HL-60 (cell line): ENCODE measurements at regions not wholly inside any gene's neighbourhood (a gene's known extent, or its start where the extent isn't known, plus 50 kb on each side); places are given as distances from the start of the nearest gene placed in this dataset.
"Not testable (repeated sequence)": the region's sequence is repeated elsewhere in the genome, so short reads cannot be mapped to it uniquely, and the experiment has no call there.

Source experiments
- DNase-seq, 2 experiments: peaks; one replicate each; pipeline ENCODE4 v3.0.0-alpha.2; 2010 to 2020; ENCODE audit warnings: low read depth in 1 of 2, low spot score in 1 of 2
- H3K27ac ChIP-seq: fragments of 250-450 bp; sonication (Bioruptor Pico); replicated peaks from 2 replicates; pipeline ENCODE4 v1.5.1; 2020; ENCODE audit warnings: mild to moderate bottlenecking, moderate library complexity
- H3K27me3 ChIP-seq: fragments of 250-450 bp; sonication (Bioruptor Pico); 2 replicates; pipeline ENCODE4 v1.5.1; 2021; ENCODE audit warnings: mild to moderate bottlenecking, moderate library complexity; ENCODE audit not compliant: insufficient read depth, poor library complexity, severe bottlenecking
- H3K4me3 ChIP-seq: replicated peaks from 2 replicates; pipeline ENCODE4 v1.5.1; 2011; ENCODE audit warnings: mild to moderate bottlenecking, control low read depth, low read length; ENCODE audit not compliant: insufficient read depth
- GABPA ChIP-seq: IDR thresholded peaks from 2 replicates; pipeline ENCODE4 v1.6.1; 2012; ENCODE audit warnings: low read depth
- POLR2AphosphoS5 ChIP-seq: IDR thresholded peaks from 2 replicates; pipeline ENCODE4 v1.6.1; 2012; ENCODE audit warnings: low read depth
- SPI1 ChIP-seq: IDR thresholded peaks from 2 replicates; pipeline ENCODE4 v1.6.1; 2012; ENCODE audit warnings: low read depth, mild to moderate bottlenecking, borderline replicate concordance
- TF ChIP-seq, protein P1 (sequence below): IDR thresholded peaks from 2 replicates; pipeline ENCODE4 v1.6.1; 2012; ENCODE audit warnings: low read depth; ENCODE audit not compliant: insufficient replicate concordance
- TF ChIP-seq, protein P2 (sequence below): IDR thresholded peaks from one replicate; pipeline ENCODE4 v1.5.1; 2011; ENCODE audit warnings: low read length, control low read depth, inconsistent platforms; ENCODE audit not compliant: insufficient read depth

DNA sequence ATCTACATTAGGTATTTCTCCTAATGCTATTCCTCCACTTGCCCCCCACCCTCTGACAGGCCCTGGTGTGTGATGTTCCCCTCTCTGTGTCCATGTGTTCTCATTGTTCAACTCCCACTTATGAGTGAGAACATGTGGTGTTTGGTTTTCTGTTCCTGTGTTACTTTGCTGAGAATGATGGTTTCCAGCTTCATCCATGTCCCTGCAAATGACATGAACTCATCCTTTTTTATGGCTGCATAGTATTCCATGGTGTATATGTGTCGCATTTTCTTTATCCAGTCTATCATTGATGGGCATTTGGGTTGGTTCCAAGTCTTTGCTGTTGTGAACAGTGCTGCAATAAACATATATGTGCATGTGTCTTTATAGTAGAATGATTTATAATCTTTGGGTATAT, 50.6 kb upstream of the GRHL3 start:
- DNase-seq, H3K27me3 ChIP-seq, H3K27ac ChIP-seq, H3K4me3 ChIP-seq: not testable (repeated sequence)

DNA sequence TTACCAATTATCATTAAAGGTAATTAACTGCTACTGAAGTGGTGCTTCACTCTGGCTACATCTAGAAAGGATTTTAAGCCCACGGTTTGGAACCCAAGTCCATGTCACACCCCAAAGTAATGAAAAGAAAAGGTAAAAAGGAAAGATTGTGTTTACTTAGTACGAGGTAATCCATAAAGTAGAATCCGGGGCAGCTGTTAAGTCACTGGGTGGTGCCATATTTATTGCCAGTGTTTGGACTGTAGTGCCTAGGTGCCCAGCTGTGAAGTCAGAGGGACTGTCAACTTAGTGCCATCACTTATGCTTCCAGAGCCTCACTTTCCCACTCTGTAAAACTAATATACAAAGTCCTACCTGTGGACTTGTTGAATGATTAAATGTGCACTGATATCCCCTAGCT, 52.2 kb upstream of the GRHL3 start:
- no peak for DNase-seq
- Histone ChIP-seq H3K4me3 (no peak overlapping the region), H3K27me3 (no peaks in the 10 kb centered on the region), H3K27ac (no peak overlapping the region)
- TF ChIP-seq, protein P1, sequence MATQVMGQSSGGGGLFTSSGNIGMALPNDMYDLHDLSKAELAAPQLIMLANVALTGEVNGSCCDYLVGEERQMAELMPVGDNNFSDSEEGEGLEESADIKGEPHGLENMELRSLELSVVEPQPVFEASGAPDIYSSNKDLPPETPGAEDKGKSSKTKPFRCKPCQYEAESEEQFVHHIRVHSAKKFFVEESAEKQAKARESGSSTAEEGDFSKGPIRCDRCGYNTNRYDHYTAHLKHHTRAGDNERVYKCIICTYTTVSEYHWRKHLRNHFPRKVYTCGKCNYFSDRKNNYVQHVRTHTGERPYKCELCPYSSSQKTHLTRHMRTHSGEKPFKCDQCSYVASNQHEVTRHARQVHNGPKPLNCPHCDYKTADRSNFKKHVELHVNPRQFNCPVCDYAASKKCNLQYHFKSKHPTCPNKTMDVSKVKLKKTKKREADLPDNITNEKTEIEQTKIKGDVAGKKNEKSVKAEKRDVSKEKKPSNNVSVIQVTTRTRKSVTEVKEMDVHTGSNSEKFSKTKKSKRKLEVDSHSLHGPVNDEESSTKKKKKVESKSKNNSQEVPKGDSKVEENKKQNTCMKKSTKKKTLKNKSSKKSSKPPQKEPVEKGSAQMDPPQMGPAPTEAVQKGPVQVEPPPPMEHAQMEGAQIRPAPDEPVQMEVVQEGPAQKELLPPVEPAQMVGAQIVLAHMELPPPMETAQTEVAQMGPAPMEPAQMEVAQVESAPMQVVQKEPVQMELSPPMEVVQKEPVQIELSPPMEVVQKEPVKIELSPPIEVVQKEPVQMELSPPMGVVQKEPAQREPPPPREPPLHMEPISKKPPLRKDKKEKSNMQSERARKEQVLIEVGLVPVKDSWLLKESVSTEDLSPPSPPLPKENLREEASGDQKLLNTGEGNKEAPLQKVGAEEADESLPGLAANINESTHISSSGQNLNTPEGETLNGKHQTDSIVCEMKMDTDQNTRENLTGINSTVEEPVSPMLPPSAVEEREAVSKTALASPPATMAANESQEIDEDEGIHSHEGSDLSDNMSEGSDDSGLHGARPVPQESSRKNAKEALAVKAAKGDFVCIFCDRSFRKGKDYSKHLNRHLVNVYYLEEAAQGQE = no peak
- no peak for TF ChIP-seq GABPA
- no peak for TF ChIP-seq SPI1
- TF ChIP-seq POLR2AphosphoS5 = no peak
- TF ChIP-seq, protein P2, sequence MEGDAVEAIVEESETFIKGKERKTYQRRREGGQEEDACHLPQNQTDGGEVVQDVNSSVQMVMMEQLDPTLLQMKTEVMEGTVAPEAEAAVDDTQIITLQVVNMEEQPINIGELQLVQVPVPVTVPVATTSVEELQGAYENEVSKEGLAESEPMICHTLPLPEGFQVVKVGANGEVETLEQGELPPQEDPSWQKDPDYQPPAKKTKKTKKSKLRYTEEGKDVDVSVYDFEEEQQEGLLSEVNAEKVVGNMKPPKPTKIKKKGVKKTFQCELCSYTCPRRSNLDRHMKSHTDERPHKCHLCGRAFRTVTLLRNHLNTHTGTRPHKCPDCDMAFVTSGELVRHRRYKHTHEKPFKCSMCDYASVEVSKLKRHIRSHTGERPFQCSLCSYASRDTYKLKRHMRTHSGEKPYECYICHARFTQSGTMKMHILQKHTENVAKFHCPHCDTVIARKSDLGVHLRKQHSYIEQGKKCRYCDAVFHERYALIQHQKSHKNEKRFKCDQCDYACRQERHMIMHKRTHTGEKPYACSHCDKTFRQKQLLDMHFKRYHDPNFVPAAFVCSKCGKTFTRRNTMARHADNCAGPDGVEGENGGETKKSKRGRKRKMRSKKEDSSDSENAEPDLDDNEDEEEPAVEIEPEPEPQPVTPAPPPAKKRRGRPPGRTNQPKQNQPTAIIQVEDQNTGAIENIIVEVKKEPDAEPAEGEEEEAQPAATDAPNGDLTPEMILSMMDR = no peak

DNA sequence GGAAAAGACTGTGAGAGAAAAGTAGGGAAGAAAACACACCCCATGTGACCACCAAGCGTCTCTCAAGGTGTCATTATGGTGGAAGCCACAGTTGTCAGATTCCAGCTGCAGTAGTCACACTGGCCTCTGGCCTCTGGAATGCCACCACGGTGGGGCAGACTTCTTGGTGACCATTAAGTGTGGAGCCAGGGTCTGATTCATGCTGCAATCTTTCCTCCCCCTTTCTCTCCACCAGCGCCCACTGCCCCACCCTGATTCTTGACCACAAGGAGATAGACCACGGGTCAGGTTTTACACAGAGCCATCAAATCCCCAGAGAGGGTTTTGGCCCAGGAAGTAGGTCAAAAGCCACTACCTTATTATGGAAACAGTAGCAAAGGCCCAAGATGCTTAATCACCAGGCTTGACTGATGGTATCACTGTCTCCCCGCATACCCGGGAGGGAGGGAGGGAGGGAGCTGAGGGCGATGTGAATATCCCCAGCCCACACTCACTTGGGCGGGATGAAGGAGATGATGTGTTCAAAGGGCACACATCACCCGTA, 52.7 kb upstream of the GRHL3 start:
- TF ChIP-seq, protein P1 = no peak
- TF ChIP-seq SPI1 = no peak
- no peak for TF ChIP-seq GABPA
- TF ChIP-seq, protein P2 = no peak
- no peak for TF ChIP-seq POLR2AphosphoS5
- no peaks in the 10 kb centered on the region for H3K27me3 ChIP-seq
- no peak overlapping the region for H3K4me3 ChIP-seq
- no peak overlapping the region for H3K27ac ChIP-seq
- no peak for DNase-seq

DNA sequence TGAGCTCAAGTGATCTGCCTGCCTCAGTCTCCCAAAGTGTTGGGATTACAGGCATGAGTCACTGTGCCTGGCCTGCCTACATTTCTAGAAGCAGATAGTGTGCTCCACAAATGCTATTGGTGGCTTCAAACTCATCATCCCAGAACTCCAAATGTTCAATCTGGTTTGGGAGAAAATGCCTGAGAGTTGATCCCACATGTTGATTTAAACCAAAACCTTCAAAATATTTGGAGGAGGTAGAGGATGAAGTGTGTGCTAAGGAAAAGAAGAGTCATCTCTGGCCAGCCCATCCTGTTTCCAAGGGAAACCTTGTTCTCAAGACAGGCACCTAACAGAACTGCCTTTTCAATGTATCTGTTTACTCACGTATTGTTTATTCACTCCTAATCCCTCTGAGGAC, 55.4 kb upstream of the GRHL3 start:
- Histone ChIP-seq H3K27me3 (no peaks in the 10 kb centered on the region), H3K4me3 (no peak overlapping the region), H3K27ac (no peak overlapping the region)
- TF ChIP-seq, protein P1 = no peak
- TF ChIP-seq POLR2AphosphoS5 = no peak
- TF ChIP-seq, protein P2 = no peak
- no peak for TF ChIP-seq SPI1
- TF ChIP-seq GABPA = no peak
- no peak for DNase-seq
